CD4-positive, alpha-beta T cell treated with Interleukin-15 for 1 hour (primary cell): ENCODE measurements at regions not wholly inside any gene's neighbourhood (a gene's known extent, or its start where the extent isn't known, plus 50 kb on each side); places are given as distances from the start of the nearest gene placed in this dataset.

ENCODE experiments used
- DNase-seq: peaks from one replicate; pipeline ENCODE4 v3.0.0-alpha.2; 2020

DNA sequence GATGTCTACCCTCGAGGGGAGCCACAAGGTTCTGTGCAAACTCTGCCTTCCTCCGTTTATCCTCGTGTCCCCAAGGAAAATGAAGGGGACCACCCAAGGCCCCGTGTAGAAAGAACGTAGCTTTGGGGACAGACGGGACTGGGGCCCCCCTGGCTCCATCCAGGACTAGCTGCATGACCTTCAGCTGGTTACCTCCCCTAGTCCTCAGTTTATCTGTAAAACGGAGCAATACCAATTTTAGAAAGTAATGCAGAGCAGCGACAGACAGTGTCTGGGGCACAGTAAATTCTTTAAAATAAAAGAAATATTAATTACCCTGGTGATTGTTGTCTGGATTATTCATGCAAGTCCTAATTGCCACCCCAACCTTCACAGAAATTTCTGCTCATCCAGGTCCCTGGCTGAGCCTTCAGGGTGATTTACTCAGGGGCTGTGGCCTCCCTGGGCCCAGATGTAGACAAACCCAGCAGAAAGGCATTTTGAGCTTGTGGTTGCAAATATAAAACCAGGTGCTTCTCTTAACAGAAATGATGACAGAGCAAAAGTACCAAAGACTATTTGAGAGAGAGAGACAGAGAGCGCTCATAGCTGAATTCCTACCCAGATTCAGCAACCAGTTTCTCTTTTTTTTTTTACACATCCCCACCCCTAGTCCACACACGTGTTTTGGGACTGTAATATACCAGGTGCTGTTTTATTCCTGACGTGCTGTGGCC lies 155.1 kb upstream of the SMIM23 start:
- DNase-seq, result no peak

DNA sequence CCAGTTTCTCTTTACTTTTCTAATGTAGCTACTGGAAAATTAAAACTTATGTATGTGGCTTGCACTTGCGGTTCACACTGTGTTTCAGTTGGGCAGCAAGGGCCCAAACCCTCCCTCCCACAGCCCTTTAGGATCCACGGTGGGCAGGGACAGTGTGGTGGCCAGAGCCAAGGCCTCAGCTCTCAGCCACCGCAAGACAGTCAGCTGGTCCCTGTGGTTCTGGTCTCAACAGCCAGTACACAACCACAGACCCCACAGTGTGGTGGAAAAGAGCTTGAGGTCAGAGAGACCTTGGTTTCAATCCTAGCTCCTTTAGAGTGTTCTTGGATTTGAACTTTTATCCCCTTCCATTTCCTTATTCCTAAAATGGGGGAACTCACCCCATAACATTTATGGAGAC lies 153.0 kb upstream of the SMIM23 start:
- DNase-seq, result no peak

DNA sequence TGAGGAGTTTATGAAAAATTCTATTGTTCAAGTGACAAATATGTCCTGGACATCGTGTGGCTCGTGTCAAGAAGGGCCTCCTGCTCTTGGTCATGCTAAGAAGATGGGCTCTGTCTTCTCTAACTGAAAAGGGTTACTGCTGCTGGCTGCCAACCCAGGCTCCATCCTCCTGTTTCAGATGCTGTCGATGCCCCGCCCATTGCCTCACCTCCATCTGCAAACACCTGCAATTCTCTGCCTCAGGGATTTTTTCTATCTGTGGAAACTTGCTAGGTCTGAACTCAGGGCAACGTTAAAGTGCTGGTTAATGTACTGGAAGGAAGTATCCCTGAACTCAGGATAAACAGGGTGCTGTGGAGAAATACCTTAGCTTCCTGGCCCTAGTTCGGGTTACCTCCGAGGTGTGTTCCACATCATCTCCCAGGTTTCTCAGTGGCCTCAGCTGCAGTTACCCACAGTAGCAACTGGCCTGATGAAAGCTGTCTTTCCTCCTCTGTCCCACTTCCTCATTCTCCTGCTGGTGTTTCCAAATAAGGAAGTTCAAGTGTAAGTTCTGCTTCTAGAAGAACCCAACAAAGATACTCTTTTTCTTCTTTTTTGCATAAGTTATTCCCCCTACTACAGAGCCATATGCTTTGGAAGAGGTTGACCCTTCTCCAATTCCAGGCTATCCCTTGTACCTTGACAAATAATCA lies 151.7 kb upstream of the SMIM23 start:
- peak; percentile 24 for DNase-seq

DNA sequence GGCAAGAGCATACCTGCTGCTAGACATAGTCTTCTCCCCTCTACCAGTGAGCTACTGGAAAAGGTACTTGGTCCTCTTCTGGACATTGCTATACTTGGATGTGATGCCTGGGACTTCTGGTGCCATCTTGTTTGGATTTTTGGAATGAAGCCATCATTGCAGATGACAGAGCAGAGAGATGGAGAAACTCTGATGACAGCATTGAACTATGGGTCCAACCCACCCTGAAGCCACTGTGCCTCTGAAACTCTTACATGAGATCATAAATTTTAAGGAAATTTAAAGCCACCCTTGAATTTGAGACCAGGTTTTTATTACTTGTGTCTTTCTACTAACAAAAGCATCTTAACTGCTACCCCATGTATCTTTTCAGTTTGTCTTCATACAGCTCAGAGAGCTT lies 151.1 kb upstream of the SMIM23 start:
- no peak for DNase-seq

DNA sequence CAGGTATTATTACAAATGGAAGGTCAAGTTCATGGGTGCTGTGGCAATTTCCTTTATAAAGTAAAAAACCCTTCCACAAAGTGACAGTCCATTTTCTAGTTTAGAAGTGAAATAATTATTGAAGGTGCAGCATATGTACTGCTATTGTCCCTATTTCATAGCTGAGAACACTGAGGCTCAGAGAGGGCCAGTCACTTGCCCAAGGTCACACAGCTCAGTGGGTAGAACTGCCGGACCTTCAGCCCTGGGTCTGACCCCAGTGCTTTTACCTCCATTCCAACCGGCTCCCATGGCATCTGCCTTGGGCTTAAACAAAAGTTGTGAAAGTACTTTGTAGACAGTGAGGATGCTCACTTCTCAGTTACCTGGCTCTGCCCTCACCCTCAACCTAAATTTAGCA lies 150.6 kb upstream of the SMIM23 start:
- no peak for DNase-seq

DNA sequence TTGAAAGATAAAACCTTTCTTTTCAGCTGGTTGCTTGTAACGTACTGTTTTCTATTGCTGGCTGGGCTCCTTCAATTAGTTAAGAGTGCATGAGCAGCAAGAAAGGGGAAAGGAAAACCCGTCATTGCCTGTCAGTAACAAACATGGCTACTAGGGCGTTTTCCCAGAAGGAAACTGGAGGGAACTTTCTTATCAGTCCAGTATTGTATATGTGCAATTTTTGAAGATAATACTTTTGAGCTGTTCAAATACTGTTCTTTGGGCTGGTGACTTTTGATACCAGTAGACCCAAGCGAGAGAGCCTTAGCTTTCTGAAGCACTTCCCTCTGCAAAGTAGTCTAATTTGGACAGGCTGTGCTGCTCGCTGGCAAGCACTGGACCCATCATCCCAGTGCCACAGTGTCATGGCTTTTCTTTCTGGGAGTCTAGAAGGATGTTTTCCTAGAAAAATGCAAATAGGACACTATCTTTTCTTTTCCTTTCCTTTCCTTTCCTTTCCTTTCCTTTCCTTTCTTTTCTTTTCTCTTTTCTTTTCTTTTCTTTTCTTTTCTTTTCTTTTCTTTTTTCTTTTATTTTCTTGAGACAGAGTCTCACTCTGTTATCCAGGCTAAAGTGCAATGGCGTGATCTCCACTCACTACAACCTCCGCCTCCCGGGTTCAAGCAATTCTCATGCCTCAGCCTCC lies 149.9 kb upstream of the SMIM23 start:
- DNase-seq, result no peak

DNA sequence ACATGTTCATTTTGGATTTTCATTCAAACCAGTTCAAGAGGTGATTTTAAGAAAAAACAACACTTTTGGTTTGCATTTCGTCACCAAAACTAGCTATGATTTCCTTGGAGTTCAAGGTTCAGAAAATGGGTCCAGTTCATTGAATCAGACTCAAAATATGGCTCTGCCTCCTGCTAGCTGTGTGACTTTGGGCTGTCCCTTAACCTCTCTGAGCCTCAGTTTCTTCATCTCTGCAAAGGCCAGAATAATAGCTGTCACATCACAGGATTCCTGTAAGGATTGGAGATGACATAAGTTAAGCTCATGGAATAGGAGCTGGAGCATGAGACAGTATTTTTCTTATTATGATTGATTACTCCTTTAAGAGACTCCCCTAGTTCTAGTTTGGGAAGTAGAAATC lies 147.8 kb upstream of the SMIM23 start:
- DNase-seq, result no peak

DNA sequence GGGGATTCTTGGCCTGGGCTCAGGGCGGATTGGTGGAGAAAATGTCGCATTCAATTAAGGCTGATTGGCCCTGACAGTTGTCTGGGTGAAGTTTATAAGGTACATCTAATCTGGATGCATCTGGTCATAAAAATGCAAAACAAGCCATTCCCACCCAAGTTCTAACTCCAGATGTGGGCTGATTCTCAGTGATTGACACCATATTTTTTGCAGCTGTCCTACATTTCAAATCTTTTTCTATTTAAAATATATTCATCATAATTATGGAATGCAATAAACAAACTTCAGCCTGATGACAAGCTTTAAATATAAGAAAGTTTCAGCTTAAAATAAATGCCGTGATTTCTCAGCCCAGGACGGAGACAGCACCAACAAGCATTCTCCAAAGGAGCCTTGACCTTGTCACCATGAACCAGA lies 146.4 kb upstream of the SMIM23 start:
- no peak for DNase-seq

DNA sequence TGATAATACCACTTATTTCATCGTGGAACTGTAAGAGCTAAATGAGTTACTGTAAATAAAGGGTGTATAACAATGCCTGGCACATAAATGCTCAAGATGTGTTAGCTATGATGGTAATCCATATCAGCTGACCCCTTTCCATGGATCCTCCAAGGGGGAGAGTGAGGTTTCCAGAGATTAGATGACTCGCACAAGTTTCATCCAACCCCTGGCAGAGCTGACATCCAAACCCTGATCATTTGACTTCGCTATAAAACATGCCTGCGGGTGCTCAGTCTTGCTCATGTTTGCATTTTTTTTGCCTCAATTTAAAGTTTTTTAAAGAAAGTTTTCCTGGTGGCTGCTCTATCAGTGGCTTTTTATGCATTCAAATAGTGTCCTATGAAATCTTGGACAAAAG lies 145.7 kb upstream of the SMIM23 start:
- no peak for DNase-seq

DNA sequence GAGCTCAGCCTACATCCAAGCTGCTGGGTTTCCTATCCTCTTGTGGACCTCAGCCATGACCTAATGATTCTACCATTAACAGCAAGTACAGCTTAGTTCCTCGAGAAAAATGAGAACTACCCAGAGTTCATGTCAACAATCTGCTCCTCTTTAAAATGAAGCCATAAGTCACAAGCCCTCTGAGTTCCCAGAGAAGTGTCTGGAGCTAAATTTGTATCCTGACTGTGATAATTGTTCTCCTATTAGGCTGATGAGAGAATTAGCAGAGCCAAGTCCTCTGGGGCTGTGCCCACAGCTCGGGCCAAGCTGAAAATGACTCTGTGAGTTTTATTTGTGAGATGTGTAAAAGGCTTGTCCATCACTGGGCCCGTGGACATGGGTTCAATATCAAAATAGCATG lies 145.1 kb upstream of the SMIM23 start:
- no peak for DNase-seq

DNA sequence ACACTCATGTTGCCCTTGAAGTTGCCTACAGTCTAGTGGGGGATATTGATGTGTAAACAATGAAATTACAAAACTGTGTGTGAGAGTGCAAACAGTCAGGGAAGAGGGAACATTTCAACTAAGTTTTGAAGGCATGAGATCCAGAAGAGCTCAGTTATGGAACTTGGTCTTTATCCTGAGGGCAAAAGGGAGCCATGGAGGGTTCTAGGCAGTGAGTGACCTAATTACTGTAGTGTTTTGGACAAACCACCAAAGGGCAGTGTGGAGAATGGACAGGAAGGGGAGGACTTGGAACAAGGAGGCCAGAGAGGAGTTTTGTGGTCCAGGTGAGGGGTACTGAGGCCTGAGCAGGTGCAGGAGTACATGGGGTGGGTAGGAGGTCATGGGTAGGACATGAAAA lies 143.7 kb upstream of the SMIM23 start:
- DNase-seq, result no peak

DNA sequence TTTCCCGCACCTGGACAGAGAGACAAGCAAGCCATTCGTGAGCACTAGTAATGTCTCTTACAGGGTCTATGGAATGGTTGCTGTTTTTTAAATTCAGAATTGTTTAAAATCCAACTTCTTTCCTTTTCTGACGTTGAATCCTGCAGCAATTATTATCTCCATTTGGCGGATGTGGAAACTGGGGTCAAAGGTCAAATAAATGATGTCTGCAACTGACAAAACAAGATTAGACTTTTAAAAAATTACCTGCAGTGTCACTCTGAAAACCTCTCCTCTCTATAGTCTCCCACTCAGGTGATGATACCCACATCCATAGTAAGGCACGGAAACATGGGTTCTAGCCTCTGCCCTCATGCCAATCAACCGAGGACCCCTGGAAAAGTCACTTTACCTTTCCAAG lies 142.7 kb upstream of the SMIM23 start:
- DNase-seq, result no peak

DNA sequence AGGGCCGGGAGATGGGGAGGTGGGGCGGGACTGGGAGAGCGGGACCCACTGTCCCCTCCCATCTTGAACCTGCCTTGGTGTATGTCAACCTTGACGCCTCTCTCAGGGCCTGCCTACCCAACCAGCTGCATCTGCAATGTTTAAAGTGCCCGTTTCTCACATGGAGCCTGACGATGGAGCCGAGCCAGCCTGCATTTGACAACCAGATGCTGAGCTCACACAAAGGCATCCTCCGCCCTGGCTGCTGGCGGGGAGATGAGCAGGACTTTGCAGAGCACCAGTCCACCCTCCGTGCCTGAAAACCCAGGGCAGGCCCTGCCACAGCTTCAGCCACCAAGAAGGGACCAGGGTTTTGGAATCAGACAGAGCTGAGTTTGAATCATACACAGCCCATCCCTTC lies 141.1 kb upstream of the SMIM23 start:
- DNase-seq, result no peak

DNA sequence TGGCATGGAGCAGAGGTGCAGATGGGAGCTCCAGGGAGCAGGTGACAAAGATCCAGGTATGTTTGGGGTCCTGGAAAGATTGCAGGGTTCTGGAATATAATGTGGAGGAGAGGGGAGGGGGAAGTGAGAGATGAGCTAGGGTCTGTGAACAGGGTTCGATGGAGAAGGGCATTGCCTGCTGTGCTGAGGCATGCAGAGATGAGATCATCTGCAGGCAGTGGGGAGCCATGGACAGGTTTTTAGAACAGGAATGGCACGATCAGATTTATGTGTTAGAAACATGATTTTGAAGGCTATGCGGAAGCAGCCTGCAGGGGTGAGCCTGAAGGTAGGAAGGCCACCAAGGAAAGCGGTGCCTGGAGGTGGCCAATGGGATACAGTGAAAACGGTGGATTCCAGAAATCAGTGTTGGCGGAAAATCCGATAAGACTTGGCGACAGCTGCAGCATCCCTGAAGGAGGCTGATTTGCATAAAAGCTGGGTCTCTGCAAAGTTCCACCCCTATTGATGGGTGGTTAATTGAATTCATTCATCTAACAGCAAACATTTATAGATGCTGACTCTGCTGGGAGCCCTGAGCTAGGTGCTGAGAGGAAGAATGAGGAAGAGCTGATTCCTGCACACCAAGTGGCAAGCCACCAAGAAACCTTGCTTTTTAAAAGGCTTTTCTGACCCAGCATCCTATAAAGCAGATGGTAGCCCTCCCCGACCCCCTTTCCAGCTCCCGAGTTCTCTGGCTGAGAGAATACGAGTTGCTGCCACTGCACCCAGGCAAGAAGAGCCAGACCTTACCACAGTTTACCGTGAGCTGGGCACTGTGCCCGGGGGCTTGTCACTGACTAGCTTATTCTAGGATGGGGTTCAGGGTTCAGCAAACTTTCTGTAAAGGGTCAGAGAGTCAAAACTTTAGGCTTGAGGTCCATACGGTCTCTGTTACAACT lies 139.2 kb upstream of the SMIM23 start:
- DNase-seq, result no peak

DNA sequence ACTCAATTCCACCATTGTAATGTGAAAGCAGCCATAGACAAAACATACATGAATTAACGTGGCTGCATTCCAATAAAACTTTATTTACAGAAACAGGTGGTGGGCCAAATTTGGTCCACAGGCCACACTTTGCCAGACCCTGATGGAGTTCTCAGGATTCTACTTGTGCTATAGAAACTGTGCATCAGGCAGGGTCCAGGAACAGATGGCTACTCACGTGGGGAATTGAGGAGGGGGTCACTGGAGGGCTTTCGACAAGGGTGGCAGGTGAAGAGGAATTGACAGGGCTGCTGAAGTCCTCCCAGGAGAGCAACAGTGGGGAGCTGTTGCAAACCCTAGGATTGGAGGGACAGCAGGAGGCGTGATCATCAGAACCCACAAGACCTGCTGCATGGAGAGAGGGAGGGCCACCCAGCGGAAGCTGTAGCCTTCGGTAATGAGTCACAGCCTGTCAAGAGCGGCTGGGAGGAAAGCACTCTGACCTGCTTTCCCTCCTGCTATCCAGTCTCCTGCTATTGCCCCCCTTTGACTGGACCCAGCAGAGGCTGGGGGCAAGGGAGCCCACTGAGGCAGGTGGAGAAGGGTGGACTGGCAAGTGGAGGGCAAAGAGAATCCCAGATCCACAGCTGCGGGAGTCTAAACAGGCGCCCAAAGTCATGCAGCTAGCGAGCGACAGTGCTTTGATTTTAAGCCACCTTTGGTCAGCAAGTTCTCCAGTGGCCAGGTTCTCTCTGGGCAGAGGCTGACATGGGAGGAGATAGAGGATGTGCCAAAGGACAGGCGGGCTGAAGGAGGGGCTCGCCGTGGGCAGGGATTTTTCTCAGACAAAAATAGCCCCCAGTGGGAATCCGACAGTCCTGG lies 138.3 kb upstream of the SMIM23 start:
- no peak for DNase-seq

DNA sequence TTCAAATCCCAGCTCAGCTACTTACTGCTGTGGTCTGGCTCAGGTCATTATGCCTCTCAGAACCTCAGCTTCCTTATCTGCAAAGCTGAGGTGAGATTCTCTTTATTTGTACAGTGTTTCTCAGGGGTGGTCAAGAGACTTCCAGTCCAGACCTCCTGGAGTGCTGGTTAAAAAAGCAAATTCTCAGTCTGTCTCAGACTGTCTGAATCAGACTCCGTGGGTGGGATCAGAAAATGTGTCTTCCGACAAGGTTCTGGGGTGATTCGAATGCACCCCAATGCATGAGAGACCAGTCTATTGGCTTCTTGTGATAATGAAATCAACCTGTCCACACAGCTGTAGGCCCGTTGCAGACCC lies 137.7 kb upstream of the SMIM23 start:
- no peak for DNase-seq

DNA sequence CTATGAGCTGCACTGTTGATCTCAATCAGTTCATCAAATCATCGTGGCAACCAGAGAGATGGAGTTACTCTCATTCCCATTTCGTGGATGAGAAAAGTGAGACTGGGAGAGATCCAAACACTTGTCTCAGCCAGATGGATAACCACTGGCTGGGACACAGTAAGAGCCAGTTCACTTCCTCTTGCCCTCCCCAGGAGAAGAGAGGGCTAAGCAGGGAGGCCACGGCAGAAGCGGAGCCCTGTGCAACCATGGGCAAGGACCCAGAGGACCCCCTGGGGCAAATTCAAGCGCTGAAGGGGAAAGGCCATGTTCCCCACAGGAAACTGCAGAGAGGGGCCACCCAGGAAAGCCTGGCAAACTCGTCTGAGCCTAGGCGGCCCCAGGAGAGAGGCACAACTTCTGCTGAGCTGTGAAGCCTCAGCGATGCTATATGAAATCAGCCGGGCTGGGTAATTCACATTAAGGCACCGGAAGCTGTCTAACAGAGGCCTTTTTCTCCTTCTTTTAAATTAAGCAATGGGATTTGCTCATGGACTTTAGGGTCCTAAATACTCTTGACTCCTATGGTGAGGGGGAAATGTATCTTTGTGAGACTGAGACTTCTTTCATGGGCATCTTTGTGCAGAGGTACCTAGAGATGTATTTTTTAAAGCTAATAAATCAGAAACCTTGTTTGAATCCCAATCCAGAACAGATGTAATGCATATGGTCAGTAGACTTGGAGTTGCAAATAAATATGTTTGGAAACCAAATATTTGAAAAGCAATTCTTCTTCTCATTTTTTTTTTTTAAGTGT lies 137.1 kb upstream of the SMIM23 start:
- DNase-seq, result no peak

DNA sequence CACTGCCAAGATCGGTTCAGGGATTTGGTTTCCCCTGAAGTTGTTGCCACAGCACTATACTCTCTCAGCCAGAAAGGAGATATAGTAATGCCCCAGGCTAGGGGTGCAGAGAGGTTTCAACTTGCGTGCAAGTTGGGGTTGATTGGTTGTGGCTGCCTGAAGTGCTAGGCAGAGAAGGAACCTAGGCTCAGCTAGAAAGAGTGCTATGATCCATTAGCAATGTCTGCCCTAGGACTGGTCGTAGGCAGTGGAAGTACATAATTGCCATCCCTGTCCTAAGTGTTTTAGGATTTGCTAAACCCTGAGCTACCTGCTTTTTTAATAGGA lies 136.6 kb upstream of the SMIM23 start:
- no peak for DNase-seq

DNA sequence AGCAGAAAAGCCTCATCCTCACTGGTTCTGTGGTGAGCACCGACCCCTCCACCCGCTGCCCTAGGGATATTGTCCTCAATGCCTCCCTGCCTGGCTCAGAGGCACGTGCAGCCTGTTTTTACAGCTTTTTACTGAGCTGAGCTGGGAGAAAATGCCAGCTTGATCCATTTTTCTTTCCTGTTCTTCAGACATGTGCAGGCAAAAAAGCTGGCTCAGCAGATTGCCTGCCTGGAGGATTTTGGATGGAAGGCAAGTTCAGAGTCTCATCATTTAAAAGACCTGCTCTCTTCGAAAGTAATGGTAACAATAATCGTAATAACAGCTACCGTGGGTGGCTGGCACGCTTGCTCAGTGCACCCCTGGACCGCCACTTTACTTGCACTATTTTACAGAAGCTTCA lies 135.0 kb upstream of the SMIM23 start:
- DNase-seq, result no peak

DNA sequence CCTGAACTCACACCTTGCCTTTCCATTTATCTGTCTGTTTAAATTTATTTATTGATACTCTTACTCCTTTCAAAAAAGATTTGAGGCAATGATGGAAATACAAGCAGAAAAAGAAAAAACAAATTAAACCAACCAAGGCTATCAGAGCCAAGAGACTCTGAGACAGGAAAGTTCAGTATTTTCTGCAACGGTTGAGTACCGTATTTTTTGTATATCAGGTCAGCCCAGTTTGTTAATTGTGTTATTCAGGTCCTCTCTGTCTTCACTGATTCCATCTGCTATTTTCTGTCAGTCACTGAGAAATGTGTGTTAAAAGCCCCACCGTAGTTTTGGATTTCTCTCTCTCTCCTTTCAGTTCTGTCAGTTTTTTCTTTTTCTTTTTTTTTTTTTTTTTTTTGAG lies 134.5 kb upstream of the SMIM23 start:
- DNase-seq, result no peak

DNA sequence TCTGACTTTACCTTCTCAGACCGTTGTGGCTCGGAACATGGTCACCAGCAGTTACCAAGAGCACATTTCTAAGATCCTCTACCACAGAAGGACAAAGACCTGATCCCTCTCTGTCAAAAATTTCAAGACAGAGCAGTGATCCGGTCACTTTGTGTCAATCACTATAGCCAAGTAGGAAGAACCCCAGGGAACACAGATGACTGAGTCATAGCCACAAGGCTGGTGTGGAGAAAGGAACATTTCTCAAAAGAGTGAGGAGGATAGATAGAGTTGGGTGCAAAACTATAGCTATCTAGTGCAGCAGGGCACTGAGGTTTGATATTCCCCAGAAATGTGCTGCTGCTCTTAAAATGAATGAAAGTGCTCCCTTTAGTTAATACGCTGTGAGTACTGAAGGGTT lies 130.7 kb upstream of the SMIM23 start:
- DNase-seq, result no peak

DNA sequence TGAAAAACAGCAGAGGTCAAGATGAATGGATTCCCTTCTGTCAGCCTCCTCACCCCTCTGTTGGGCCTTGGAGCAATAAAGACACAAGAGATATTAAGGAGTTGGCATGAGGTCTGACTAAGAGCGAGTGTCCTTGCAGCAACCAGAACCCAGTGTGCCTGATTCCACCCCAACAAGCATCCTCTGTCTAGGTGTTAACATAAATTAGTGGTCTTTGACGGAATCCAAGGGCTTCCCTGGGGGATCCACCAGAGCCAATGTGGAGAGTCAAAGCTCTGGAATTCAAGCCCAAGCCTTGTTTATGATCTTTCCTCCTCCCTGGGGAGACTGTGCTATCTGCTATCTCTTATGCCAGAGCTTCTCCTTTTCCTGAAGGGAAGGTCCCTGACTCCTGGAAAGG lies 128.1 kb upstream of the SMIM23 start:
- no peak for DNase-seq
